ENCODE measurements at regions not wholly inside any gene's neighbourhood (a gene's known extent, or its start where the extent isn't known, plus 50 kb on each side); places are given as distances from the start of the nearest gene placed in this dataset.
A peak's percentile ranks its signal among the peaks of the same experiment; 100 is the strongest.

GRCh38 chr2:226652369-226652768, 147.3 kb downstream of the IRS1 start:
- no peak for DNase-seq

- peak in 2 of 4 experiments; percentile 20 to 29 for DNase-seq
These were observed 149.6 kb downstream of the IRS1 start for GRCh38 chr2:226649871-226650660.

- no peak for DNase-seq
These were observed 150.4 kb downstream of the IRS1 start for GRCh38 chr2:226649201-226649600.

GRCh38 chr2:226647621-226648518, 151.8 kb downstream of the IRS1 start:
- DNase-seq: no peak

- DNase-seq: no peak
These were observed 155.2 kb downstream of the IRS1 start for GRCh38 chr2:226644399-226644865.

- no peak for DNase-seq
These were observed 155.7 kb downstream of the IRS1 start for GRCh38 chr2:226643946-226644282.

GRCh38 chr2:226643030-226643945, 156.3 kb downstream of the IRS1 start:
- no peak for DNase-seq

- no peak for DNase-seq
These were observed 158.6 kb downstream of the IRS1 start for GRCh38 chr2:226641008-226641407.

GRCh38 chr2:226640501-226640900, 159.1 kb downstream of the IRS1 start:
- DNase-seq: no peak

- no peak for DNase-seq
These were observed 160.1 kb downstream of the IRS1 start for GRCh38 chr2:226639550-226639949.

GRCh38 chr2:226638576-226638975, 161.0 kb downstream of the IRS1 start:
- DNase-seq: no peak

GRCh38 chr2:226637383-226637782, 162.2 kb downstream of the IRS1 start:
- DNase-seq: no peak

- no peak for DNase-seq
These were observed 163.0 kb downstream of the IRS1 start for GRCh38 chr2:226636586-226636985.

GRCh38 chr2:226634943-226635604, 164.5 kb downstream of the IRS1 start:
- DNase-seq: no peak

GRCh38 chr2:226631671-226632070, 167.9 kb downstream of the IRS1 start:
- no peak for DNase-seq

GRCh38 chr2:226631187-226631586, 168.4 kb downstream of the IRS1 start:
- DNase-seq: no peak

GRCh38 chr2:226625946-226626345, 173.7 kb downstream of the IRS1 start:
- DNase-seq: no peak

GRCh38 chr2:226623587-226624368, 175.8 kb downstream of the IRS1 start:
- DNase-seq: no peak

GRCh38 chr2:226622484-226622883, 177.1 kb downstream of the IRS1 start:
- DNase-seq: no peak

GRCh38 chr2:226620176-226620575, 179.4 kb downstream of the IRS1 start:
- DNase-seq: no peak

GRCh38 chr2:226619707-226620106, 179.9 kb downstream of the IRS1 start:
- no peak for DNase-seq

Data from activated naive CD4-positive, alpha-beta T cell (primary cell).